Uterus (tissue), 3 donors: ENCODE measurements at regions not wholly inside any gene's neighbourhood (a gene's known extent, or its start where the extent isn't known, plus 50 kb on each side); places are given as distances from the start of the nearest gene placed in this dataset.

ENCODE experiments used
- DNase-seq, 2 donors: peaks; one replicate each; pipeline ENCODE4 v3.0.0-alpha.2; 2019 to 2020
- H3K27ac ChIP-seq, 2 donors: fragments of 200-600 bp; sonication (generic); 1 replicate in 1 of 2; 2 replicates in 1 of 2; pipeline ENCODE4 v1.5.1; 2016 to 2018
- H3K27me3 ChIP-seq, 2 donors: fragments of 200-600 bp; sonication (generic); one replicate each; pipeline ENCODE4 v1.5.1; 2018 to 2019; ENCODE audit warnings: control low read depth in 1 of 2
- H3K36me3 ChIP-seq, 2 donors: fragments of 200-600 bp; sonication (generic); one replicate each; pipeline ENCODE4 v1.5.1; 2019; ENCODE audit warnings: control low read depth in 1 of 2
- H3K4me1 ChIP-seq, 2 donors: fragments of 200-600 bp; sonication (generic); one replicate each; pipeline ENCODE4 v1.5.1; 2018 to 2019; ENCODE audit warnings: control low read depth in 1 of 2
- H3K4me3 ChIP-seq, 2 donors: fragments of 200-600 bp; sonication (generic); 1 replicate in 1 of 2; 2 replicates in 1 of 2; pipeline ENCODE4 v1.5.1; 2018 to 2019; ENCODE audit warnings: mild to moderate bottlenecking in 1 of 2
- H3K9me3 ChIP-seq, 2 donors: fragments of 200-600 bp; sonication (generic); one replicate each; pipeline ENCODE4 v1.5.1; 2019; ENCODE audit warnings: control low read depth in 1 of 2
- POLR2A ChIP-seq, 2 donors: fragments of 450-650 bp; IDR thresholded peaks; one replicate each; pipeline ENCODE4 v1.6.1; 2016; ENCODE audit warnings: antibody characterized with exemption in 2 of 2, mild to moderate bottlenecking in 1 of 2, moderate library complexity in 1 of 2
- intact Hi-C: fragments of 100-400 bp; cut with DNase I; formaldehyde crosslinking; loops from one replicate; pipeline ENCODE4 v1.15.1; 2023; ENCODE audit warnings: low total_unique reads
- TF ChIP-seq, protein P1 (sequence below), 4 experiments: fragments of 200-600 bp in 2 of 4; fragments of 450-650 bp in 2 of 4; sonication (generic) in 2 of 4; IDR thresholded peaks; one replicate each; pipeline ENCODE4 v1.5.1; 2016 to 2019; ENCODE audit warnings: antibody characterized with exemption in 4 of 4, mild to moderate bottlenecking in 2 of 4, moderate library complexity in 1 of 4
- donor health status: DM: yes; HTN: yes; CAD: no.

GRCh38 chr2:215760557-215760956 lies 252.8 kb downstream of the MREG start:
- intact Hi-C loops = no loop called here
- Histone ChIP-seq H3K27ac (no peak overlapping the region), H3K4me3 (no peak overlapping the region), H3K4me1 (no peaks in the 10 kb centered on the region), H3K9me3 (no peaks in the 10 kb centered on the region), H3K27me3 (no peaks in the 10 kb centered on the region), H3K36me3 (no peaks in the 10 kb centered on the region)
- TF ChIP-seq, protein P1, sequence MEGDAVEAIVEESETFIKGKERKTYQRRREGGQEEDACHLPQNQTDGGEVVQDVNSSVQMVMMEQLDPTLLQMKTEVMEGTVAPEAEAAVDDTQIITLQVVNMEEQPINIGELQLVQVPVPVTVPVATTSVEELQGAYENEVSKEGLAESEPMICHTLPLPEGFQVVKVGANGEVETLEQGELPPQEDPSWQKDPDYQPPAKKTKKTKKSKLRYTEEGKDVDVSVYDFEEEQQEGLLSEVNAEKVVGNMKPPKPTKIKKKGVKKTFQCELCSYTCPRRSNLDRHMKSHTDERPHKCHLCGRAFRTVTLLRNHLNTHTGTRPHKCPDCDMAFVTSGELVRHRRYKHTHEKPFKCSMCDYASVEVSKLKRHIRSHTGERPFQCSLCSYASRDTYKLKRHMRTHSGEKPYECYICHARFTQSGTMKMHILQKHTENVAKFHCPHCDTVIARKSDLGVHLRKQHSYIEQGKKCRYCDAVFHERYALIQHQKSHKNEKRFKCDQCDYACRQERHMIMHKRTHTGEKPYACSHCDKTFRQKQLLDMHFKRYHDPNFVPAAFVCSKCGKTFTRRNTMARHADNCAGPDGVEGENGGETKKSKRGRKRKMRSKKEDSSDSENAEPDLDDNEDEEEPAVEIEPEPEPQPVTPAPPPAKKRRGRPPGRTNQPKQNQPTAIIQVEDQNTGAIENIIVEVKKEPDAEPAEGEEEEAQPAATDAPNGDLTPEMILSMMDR (IDR thresholded peaks at IDR 0.05) = no peak
- TF ChIP-seq POLR2A (IDR thresholded peaks at IDR 0.05) = no peak
- DNase-seq = no peak

GRCh38 chr2:215760091-215760490 lies 253.3 kb downstream of the MREG start:
- TF ChIP-seq, protein P1 (IDR thresholded peaks at IDR 0.05) = no peak
- TF ChIP-seq POLR2A (IDR thresholded peaks at IDR 0.05) = no peak
- intact Hi-C loops = no loop called here
- H3K4me3 ChIP-seq = no peak overlapping the region
- H3K9me3 ChIP-seq = no peaks in the 10 kb centered on the region
- H3K4me1 ChIP-seq = no peaks in the 10 kb centered on the region
- no peaks in the 10 kb centered on the region for H3K36me3 ChIP-seq
- no peak overlapping the region for H3K27ac ChIP-seq
- H3K27me3 ChIP-seq = no peaks in the 10 kb centered on the region
- no peak for DNase-seq

DNA sequence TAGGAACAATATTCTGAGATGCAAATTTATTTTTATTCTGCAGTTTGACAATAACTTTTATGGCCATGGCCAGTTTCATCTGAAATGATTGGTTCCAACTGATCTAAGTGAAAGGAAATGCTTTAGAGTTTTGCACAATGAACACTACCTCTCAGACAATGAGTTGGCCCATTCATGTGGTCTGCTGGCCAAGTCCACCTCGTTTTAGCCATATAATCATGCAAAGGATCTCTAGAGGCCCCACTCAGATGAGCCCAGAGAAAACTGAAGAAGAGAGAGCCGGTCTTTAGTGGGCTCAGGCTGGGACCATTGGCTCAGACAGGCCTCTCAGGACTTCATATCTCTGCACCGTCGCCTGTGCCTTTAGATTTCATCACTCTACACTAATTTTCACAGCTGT lies 254.7 kb downstream of the MREG start:
- no peaks in the 10 kb centered on the region for H3K9me3 ChIP-seq
- H3K4me3 ChIP-seq = no peak overlapping the region
- no peak for TF ChIP-seq POLR2A (IDR thresholded peaks at IDR 0.05)
- TF ChIP-seq, protein P1 (IDR thresholded peaks at IDR 0.05) = no peak
- H3K4me1 ChIP-seq = no peaks in the 10 kb centered on the region
- H3K27ac ChIP-seq = peak overlapping the region in 1 of 2 donors; percentile 48
- H3K36me3 ChIP-seq = no peaks in the 10 kb centered on the region
- intact Hi-C loops = no loop called here
- DNase-seq = no peak
- H3K27me3 ChIP-seq = no peaks in the 10 kb centered on the region

GRCh38 chr2:215756346-215756730 lies 257.0 kb downstream of the MREG start:
- H3K4me1 ChIP-seq = no peaks in the 10 kb centered on the region
- H3K9me3 ChIP-seq = no peaks in the 10 kb centered on the region
- intact Hi-C loops = no loop called here
- TF ChIP-seq, protein P1 (IDR thresholded peaks at IDR 0.05) = no peak
- no peak for TF ChIP-seq POLR2A (IDR thresholded peaks at IDR 0.05)
- no peak overlapping the region for H3K27ac ChIP-seq
- no peaks in the 10 kb centered on the region for H3K27me3 ChIP-seq
- H3K4me3 ChIP-seq = no peak overlapping the region
- DNase-seq = no peak
- H3K36me3 ChIP-seq = no peaks in the 10 kb centered on the region

GRCh38 chr2:215755641-215756345 lies 257.6 kb downstream of the MREG start:
- no peaks in the 10 kb centered on the region for H3K27me3 ChIP-seq
- no peak for DNase-seq
- no peaks in the 10 kb centered on the region for H3K4me1 ChIP-seq
- no peaks in the 10 kb centered on the region for H3K36me3 ChIP-seq
- no peak overlapping the region for H3K27ac ChIP-seq
- H3K9me3 ChIP-seq = no peaks in the 10 kb centered on the region
- intact Hi-C loops = no loop called here
- TF ChIP-seq, protein P1 (IDR thresholded peaks at IDR 0.05) = no peak
- no peak for TF ChIP-seq POLR2A (IDR thresholded peaks at IDR 0.05)
- no peak overlapping the region for H3K4me3 ChIP-seq
